ENCODE measurements at regions not wholly inside any gene's neighbourhood (a gene's known extent, or its start where the extent isn't known, plus 50 kb on each side); places are given as distances from the start of the nearest gene placed in this dataset.

DNA sequence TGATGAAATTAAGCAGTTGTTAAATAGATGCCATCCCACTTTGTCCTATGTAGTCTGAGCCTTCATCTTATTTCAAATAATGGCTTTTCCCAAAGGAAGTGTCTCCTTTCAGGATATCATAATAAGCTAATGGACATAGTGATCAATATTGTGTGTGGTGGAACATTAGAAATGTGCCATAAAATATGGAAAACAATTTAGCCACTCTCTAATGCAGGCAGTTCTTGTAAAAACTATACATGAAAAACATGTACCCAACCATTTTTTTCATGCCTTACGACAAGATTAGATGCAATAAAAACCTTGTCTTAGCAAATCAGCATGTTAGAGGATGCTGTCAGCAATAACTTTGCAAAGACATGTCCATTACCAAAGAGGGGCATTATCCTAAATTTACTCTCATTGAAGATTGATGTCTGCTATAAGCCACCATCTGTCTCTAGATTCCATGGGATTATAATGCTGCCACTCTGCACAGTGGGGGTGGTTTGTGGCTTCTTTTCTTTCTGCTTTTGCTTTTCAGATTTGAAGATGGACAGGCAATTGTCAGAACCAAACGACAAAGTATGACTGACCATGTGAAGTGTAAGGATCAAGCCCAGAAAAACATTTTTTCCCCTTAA lies 724.0 kb upstream of the ZNF608 start:
- H3K9me3 Mint-ChIP-seq (ENCODE audit: unreplicated experiment): no peaks in the 10 kb centered on the region
- no peak for DNase-seq
- peak overlapping the region; percentile 75 for H3K27ac Mint-ChIP-seq (ENCODE audit: unreplicated experiment)

DNA sequence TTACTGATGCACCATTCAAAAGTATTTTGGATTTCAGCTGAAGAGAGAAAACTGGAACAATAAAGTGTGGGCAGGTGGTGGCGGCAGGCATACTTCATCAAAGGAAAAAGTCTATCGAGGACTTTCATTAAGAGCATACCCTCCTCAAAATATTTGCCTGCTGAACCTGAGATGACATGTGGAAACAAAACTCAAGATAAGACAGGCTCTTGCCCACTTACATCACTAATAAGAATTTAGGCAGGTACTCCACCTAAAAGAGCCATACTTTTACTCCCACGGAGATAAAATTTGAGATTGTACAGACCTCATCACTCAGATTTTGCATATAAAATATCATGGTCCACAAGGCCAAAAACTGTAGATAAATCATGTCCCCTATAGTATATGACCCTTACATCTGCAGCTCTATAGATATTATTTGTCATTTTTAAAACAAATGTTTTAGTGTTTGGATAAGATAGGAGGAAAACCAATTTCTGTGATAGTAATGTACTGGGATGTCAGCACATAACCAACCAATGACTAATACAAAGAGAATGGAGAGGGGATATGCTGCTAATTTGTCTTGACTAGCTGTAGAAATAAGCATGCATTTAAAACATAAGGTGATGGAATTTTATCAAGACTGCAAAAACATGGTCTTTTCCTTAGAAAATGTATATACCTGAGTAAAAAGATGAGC lies 730.6 kb upstream of the ZNF608 start:
- Mint-ChIP-seq H3K9me3 (ENCODE audit: unreplicated experiment) (no peaks in the 10 kb centered on the region), H3K36me3 (ENCODE audit: unreplicated experiment) (no peaks in the 10 kb centered on the region), H3K4me3 (ENCODE audit: unreplicated experiment) (no peak overlapping the region), H3K27ac (ENCODE audit: unreplicated experiment) (no peak overlapping the region), H3K27me3 (ENCODE audit: unreplicated experiment) (peaks cover 2% of the 10 kb centered on the region), H3K4me1 (ENCODE audit: low read depth, unreplicated experiment) (peaks cover 16% of the 10 kb centered on the region)
- DNase-seq: no peak
- TF ChIP-seq, protein P1, sequence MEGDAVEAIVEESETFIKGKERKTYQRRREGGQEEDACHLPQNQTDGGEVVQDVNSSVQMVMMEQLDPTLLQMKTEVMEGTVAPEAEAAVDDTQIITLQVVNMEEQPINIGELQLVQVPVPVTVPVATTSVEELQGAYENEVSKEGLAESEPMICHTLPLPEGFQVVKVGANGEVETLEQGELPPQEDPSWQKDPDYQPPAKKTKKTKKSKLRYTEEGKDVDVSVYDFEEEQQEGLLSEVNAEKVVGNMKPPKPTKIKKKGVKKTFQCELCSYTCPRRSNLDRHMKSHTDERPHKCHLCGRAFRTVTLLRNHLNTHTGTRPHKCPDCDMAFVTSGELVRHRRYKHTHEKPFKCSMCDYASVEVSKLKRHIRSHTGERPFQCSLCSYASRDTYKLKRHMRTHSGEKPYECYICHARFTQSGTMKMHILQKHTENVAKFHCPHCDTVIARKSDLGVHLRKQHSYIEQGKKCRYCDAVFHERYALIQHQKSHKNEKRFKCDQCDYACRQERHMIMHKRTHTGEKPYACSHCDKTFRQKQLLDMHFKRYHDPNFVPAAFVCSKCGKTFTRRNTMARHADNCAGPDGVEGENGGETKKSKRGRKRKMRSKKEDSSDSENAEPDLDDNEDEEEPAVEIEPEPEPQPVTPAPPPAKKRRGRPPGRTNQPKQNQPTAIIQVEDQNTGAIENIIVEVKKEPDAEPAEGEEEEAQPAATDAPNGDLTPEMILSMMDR (IDR thresholded peaks at IDR 0.05; ENCODE audit: partially characterized antibody, unreplicated experiment): no peak

More for the DNA sequence above, 724.0 kb upstream of the ZNF608 start:
- no peaks in the 10 kb centered on the region for H3K27me3 Mint-ChIP-seq (ENCODE audit: unreplicated experiment)
- H3K36me3 Mint-ChIP-seq (ENCODE audit: unreplicated experiment): no peaks in the 10 kb centered on the region
- H3K4me1 Mint-ChIP-seq (ENCODE audit: low read depth, unreplicated experiment): peaks cover 26% of the 10 kb centered on the region
- TF ChIP-seq, protein P1 (IDR thresholded peaks at IDR 0.05; ENCODE audit: partially characterized antibody, unreplicated experiment): no peak
- H3K4me3 Mint-ChIP-seq (ENCODE audit: unreplicated experiment): peak overlapping the region; percentile 48

DNA sequence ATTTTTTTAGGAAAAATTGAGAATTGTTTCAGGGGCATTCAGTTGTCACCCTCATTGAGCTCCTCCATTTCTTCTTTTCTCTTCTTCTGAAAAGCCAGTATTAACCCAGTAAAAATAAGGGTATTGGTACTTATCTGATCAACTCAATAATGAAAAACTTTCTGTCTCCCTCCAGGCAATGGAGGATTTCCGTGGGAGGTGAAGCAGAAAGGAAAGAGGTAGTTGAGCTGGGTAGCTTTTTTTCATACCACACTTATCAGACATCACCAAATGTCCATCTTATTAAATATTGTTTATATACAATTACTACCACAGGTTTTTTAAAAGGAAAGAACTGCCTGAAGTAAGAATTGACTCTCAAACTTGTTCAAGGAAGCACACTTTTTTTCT lies 731.1 kb upstream of the ZNF608 start:
- Mint-ChIP-seq H3K4me3 (ENCODE audit: unreplicated experiment) (no peak overlapping the region), H3K4me1 (ENCODE audit: low read depth, unreplicated experiment) (peaks cover 20% of the 10 kb centered on the region), H3K27ac (ENCODE audit: unreplicated experiment) (no peak overlapping the region), H3K27me3 (ENCODE audit: unreplicated experiment) (peaks cover 2% of the 10 kb centered on the region), H3K9me3 (ENCODE audit: unreplicated experiment) (no peaks in the 10 kb centered on the region), H3K36me3 (ENCODE audit: unreplicated experiment) (no peaks in the 10 kb centered on the region)
- no peak for DNase-seq
- TF ChIP-seq, protein P1 (IDR thresholded peaks at IDR 0.05; ENCODE audit: partially characterized antibody, unreplicated experiment): no peak

DNA sequence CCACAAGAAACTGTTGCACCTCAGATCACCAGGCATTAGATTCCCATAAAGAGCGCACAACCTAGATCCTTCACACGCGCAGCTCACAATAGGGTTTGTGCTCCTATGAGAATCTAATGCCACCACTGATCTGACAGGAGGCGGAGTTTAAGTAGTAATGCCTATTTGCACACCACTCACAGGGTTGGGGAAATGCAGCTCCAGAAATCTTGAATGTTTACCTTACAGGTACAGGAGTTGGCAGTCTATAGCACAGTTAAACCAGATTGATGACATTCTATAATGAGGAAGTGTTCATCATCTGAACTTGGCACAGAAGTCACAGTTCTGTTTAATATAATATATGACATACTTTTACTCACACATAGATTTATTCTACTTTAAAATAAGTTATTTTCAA lies 732.2 kb upstream of the ZNF608 start:
- Mint-ChIP-seq H3K27ac (ENCODE audit: unreplicated experiment) (no peak overlapping the region), H3K4me3 (ENCODE audit: unreplicated experiment) (no peak overlapping the region), H3K4me1 (ENCODE audit: low read depth, unreplicated experiment) (peaks cover 23% of the 10 kb centered on the region), H3K9me3 (ENCODE audit: unreplicated experiment) (no peaks in the 10 kb centered on the region), H3K27me3 (ENCODE audit: unreplicated experiment) (peaks cover 2% of the 10 kb centered on the region), H3K36me3 (ENCODE audit: unreplicated experiment) (no peaks in the 10 kb centered on the region)
- TF ChIP-seq, protein P1 (IDR thresholded peaks at IDR 0.05; ENCODE audit: partially characterized antibody, unreplicated experiment): no peak
- DNase-seq: no peak

DNA sequence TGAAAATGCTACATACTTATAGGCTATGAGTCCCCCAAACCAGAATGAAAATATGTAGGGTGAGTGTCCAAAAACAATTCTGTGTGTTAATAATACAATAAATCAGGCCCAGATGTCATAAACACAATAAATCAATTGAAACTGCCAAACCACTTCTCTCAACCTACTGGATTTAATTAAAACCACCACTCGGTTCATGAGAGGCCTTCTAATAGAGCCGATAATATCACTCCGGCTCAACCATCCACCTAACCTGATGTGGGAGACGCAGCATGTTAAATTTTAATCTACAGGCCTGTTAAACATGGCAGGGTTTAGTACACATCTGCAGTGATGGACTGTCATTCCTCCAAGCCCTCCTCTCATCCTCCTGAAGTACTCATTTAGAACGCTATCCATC lies 734.5 kb upstream of the ZNF608 start:
- Mint-ChIP-seq H3K36me3 (ENCODE audit: unreplicated experiment) (no peaks in the 10 kb centered on the region), H3K27me3 (ENCODE audit: unreplicated experiment) (peaks cover 2% of the 10 kb centered on the region), H3K4me1 (ENCODE audit: low read depth, unreplicated experiment) (peaks cover 41% of the 10 kb centered on the region), H3K4me3 (ENCODE audit: unreplicated experiment) (no peak overlapping the region), H3K27ac (ENCODE audit: unreplicated experiment) (peak overlapping the region; percentile 88), H3K9me3 (ENCODE audit: unreplicated experiment) (no peaks in the 10 kb centered on the region)
- no peak for DNase-seq
- TF ChIP-seq, protein P1 (IDR thresholded peaks at IDR 0.05; ENCODE audit: partially characterized antibody, unreplicated experiment): no peak

All from glutamatergic neuron (in vitro differentiated cells).